ENCODE measurements at regions not wholly inside any gene's neighbourhood (a gene's known extent, or its start where the extent isn't known, plus 50 kb on each side); places are given as distances from the start of the nearest gene placed in this dataset.
"Not testable (repeated sequence)": the region's sequence is repeated elsewhere in the genome, so short reads cannot be mapped to it uniquely, and the experiment has no call there.

- no peak for DNase-seq (ENCODE audit: low read depth in 2 of 2, low spot score in 1 of 2)
Measured at GRCh38 chr17:77560841-77561240, 397.7 kb upstream of the TNRC6C start.

GRCh38 chr17:77562361-77562760 lies 396.1 kb upstream of the TNRC6C start:
- not testable (repeated sequence) for DNase-seq (ENCODE audit: low read depth in 2 of 2, low spot score in 1 of 2)

DNA sequence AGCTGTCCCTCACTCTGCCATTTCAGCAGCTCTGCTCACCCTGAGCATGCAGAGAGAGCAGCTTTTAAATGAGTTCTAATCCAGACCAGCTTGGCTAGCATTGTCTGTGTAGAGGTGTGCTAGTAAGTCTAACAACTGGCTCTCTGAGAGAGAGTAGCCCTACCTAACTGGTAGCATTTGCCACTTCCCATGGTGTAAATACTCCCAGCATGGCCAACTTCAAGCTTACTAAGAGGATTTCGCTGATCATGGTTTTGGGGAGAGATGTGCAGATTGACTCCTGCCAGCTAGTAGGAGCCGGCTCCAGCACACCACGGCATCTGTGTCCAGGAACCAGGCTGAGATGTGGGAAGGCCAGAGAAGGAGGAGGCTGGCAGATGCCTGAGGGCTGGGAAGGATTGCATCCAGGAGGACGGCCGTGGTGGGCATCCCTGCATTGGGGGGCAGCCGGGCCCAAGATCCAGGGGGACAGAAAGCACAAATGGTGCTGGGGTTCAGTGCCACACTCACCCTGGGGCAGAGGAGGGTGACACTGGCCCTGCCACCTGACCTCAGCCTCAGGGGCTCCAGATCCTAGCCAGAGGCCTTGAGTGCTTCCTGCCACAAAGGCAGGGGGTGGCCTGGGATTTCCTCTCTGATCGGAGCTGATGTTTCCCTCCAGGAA lies 394.9 kb upstream of the TNRC6C start:
- no peak for DNase-seq (ENCODE audit: low read depth in 2 of 2, low spot score in 1 of 2)

DNA sequence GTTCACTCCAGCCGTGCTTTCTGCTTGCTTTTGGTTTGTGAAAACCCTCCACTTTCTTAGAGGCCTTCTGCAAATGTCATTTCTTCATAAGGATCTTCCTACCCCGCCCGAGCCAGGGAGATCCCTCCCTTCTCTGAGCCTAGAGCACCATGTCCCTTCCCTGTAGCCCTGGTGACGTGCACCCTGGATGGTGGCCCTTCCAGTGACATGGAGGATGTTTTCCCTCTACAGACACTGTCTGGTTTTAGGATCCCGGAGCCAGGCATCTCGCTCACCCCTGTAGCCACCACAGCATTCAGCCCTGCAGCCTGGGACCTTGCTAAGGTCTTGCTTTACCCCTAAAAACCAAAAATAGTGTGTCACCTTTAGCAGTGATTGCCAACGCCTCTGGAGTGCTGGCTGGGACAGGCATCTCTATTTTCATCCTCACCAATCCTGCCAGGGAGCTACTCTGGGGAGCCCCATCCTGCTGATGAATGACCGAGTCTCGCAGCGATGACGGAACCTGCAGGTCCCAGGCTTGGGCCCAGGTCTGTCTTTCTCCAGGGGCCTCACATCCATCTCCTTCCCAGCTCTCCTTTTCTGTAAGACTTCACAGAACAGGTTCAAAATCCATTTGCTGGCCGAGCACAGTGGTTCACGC lies 394.1 kb upstream of the TNRC6C start:
- no peak for DNase-seq (ENCODE audit: low read depth in 2 of 2, low spot score in 1 of 2)

DNA sequence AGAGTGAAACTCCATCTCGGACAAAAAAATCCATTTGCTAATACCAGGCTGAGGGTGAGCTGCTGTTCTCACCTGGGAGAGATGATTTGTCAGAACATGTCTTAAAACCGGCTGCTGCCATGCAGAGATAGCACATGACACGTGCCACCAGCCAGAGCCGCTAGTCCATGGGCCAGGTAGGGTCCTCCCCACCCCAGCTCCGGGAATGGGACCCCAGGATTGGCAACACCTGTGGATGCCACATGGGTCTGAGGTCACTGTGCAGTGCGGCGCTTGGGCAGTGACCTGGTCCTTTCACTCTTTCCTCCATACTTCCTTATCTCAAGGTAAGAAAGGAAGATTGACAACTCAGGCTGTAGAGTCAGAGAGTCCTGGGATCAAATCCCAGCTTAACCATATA lies 393.3 kb upstream of the TNRC6C start:
- no peak for DNase-seq (ENCODE audit: low read depth in 2 of 2, low spot score in 1 of 2)

DNA sequence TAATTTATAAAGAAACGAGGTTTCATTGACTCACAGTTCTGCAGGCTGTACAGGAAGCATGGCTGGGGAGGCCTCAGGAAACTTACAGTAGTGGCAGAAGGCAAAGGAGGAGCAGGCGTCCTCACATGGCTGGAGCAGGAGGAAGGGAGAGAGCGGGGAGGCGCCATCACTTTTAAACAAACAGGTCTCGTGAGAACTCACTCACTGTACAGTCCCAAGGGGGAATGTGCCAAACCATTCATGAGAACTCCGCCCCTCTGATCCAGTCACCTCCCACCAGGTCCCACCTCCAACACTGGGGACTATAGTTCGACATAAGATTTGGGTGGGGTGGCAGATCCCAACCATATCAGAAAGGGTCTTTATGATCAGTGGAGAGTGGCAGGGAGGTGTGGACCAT lies 392.4 kb upstream of the TNRC6C start:
- no peak for DNase-seq (ENCODE audit: low read depth in 2 of 2, low spot score in 1 of 2)

DNA sequence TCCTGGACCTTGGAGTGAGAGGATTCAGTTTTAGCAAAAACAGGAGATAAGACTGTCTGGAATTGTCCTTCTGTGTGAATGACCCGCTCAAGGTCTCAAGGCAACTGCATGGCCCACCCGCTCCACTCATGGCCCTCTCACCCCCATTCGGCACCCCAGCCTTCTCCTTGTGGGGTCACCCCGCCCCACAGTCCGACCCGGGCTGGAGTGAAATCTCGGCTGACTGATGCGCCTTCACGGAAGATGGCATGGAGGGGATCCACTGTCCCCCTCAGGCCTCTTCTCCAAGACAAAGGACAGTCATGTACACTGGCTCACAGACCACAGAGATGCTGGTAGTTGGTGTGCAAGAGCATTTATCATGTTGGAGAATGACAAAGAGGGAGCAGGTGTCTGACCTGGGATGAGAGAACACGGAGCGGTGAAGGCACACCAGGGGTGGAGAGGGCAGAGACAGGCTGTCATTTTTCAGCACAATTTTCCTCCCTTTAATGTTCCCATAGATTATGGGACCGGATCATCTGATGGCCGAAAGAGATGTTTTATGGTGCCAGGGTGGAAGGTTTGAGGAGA lies 391.9 kb upstream of the TNRC6C start:
- no peak for DNase-seq (ENCODE audit: low read depth in 2 of 2, low spot score in 1 of 2)

DNA sequence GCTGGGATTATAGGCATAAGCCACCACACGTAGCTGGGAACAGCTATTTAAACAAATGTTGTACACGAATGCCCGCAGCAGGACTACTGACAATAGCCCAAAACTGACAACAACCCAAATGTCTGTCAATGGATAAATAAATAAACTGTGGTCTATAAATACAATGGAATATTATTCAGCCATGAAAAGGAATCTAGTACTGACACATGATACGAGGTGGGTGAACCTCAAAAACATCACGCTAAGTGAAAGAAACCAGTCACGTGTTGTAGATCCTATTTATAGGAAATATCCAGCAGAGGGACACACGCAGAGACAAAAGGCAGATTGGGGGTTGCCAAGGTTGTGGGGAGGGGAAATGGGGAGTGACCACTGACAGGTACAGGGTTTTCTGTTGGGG lies 390.0 kb upstream of the TNRC6C start:
- no peak for DNase-seq (ENCODE audit: low read depth in 2 of 2, low spot score in 1 of 2)

DNA sequence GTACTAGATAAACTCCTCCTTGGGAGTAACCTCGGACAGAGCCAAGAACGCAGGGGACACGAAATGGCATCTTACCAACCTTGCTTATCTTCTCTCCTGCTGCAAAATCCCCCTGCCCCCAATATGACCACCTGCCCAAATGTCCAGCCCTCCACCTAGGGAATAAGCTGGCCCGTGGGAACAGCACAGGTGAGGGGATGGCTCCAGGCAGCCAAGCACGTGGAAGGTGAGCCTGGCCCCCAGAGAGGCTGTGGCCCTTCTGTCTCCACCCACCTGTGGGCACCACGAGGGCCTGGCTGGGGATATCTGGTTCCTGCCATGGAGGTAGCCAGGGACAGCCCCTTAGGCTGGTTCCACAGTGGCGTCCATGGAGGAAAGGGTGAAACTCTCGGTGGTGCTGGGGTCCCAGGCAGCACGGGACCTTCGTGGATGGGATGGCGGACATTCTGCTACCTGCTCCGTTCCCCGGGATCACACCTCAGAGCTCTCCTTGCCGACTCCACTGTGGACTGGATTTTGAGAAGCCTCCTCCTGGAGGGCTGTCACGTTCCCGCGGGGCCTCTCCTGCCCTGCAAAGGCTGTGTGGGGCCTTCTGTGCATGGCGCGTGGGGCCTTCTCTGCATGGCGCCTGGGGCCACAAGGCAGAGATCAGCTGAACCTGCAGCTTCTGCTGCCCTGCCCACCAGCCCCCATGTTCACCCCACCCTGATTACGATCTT lies 388.5 kb upstream of the TNRC6C start:
- no peak for DNase-seq (ENCODE audit: low read depth in 2 of 2, low spot score in 1 of 2)

DNA sequence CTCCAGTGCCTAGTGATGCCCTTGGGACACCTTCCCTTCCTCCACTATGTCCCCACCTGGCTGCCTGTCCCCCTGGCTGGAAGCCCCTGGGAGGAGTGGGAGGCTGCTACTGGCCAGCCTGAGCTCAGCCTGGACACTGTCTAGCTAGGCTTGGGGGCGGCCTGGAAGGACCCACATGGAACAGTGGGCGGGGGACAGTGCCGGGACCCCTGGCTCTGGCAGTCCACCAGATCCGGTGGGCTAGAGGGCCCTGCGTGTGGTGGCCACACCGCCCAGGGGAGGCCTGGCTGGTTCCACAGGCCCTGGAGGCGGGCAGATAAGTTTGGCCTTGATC lies 388.0 kb upstream of the TNRC6C start:
- DNase-seq (ENCODE audit: low read depth in 2 of 2, low spot score in 1 of 2), result no peak

DNA sequence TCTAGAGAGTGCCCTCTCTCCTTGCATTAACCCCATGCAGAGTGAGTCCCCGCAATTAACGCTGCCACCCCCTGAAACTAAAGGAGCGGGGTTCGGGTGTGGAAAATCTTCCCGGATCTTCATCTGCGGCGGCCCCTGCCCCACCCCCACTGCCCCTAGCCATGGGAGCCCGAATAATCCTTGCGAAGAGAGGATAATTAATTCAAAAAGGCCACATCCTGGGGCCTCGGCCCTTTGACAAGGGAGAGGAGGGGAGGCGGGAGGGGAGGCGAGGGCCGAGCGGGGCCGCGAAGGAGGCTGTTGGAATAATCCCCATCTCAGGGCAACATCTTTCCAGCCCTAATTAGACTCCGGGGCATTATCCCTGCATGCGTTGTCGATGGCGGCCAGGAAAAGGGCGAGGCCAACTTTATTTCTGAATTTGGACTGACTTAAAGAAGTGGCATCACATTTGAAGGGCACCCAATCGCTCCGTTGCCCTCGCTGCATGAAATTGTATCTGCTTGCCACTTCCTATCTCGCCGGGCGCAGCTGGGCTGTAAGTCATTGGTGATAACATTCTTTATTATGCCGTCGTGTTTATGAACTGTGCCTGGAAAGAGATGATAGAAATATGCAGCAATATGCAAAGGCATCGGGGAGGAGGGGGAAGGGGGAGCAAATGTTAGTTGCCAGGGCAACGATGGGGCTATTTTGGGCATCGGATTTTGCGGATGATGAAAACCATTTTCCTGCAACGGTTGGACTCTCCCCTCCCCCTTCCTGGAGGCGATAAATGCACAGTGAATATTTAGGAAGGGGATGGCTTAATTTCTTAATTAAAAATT lies 387.1 kb upstream of the TNRC6C start:
- no peak for DNase-seq (ENCODE audit: low read depth in 2 of 2, low spot score in 1 of 2)

- no peak for DNase-seq (ENCODE audit: low read depth in 2 of 2, low spot score in 1 of 2)
Measured at GRCh38 chr17:77572065-77572601, 386.4 kb upstream of the TNRC6C start.

- DNase-seq (ENCODE audit: low read depth in 2 of 2, low spot score in 1 of 2), result no peak
Measured at GRCh38 chr17:77572851-77573250, 385.7 kb upstream of the TNRC6C start.

DNA sequence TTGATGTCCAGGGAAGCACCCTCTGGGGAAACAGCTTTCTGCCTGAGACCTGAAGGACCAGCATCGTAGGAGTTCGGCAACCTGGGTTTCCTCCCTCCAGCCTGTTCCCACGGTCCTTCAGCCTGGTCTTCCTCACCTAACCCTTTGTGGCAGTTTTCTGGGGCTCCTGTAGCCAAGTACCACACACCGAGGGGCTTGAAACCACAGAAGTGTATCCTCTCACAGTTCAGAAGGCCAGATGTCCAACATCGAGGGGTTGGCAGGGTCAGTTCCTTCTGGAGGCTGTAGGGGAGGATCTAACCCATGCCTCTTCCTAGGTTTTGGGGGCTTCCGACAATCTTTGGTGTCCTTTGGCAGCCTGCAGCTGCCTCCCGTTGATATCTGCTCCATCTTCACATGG lies 381.0 kb upstream of the TNRC6C start:
- no peak for DNase-seq (ENCODE audit: low read depth in 2 of 2, low spot score in 1 of 2)

GRCh38 chr17:77579131-77579530 lies 379.4 kb upstream of the TNRC6C start:
- DNase-seq (ENCODE audit: low read depth in 2 of 2, low spot score in 1 of 2), result no peak

GRCh38 chr17:77579682-77580081 lies 378.8 kb upstream of the TNRC6C start:
- DNase-seq (ENCODE audit: low read depth in 2 of 2, low spot score in 1 of 2), result no peak

DNA sequence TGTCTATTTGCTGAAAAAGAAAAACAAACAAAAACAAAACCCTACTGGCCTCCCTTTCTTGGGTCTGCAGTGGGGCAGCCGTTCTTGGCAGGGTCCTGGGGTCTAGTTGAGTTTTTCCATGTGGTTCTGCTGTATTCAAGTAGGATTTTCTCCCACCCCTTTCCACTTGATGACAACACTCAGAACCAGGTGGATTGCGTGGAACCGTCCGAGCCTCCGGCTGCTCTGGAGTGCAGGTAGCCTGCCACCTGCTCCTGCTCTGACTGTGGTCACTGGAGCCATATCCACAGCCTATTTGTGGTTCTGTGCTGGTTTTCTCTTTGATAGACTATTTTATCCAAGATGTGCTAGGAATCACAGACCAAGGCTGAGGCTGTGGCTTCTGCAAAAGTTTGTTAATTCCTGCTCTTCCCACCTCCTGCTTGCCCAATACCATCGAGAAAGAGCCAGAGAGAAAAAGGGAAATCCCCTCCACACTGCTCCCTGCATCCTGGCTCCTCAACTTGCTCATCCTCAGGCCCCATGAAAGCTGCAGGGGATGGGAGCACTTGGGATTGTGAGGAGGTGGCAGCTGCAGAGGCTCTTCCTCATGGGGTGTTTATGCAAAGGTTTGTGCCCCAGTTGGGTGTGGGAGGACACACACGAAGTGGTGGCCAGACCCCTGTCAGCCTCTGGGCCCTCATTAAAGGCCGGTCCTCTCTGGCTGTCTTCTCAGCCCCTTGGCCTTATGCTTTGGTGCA lies 377.8 kb upstream of the TNRC6C start:
- DNase-seq (ENCODE audit: low read depth in 2 of 2, low spot score in 1 of 2), result no peak

- no peak for DNase-seq (ENCODE audit: low read depth in 2 of 2, low spot score in 1 of 2)
Measured at GRCh38 chr17:77581480-77581879, 377.0 kb upstream of the TNRC6C start.

DNA sequence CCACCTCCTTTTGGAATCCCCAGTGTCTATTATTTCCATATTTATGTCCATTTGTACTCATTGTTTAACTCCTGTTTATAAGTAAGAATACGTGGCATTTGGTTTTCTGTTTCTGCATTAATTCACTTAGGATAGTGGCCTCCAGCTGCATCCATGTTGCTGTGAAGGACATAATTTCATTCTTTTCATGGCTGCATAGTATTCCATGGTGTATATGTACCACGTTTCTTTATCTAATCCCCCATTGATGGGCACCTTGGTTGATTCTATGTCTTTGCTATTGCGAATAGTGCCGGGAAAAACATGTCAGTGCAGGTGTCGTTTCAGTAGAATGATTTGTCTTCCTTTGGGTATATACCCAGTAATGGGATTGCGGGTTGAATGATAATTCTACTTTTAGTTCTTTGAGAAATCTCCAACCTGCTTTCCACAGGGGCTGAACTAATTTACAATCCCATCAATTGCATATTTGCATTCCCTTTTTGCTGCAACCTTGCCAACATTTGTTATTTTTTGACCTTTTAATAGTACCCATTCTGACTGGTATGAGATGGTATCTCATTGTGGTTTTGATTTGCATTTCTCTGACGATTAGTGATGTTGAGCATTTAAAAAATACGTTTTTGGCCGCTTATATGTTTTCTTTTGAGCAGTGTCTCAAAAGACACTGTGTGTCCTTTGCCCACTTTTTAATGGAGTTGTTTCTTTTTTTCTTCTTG lies 373.2 kb upstream of the TNRC6C start:
- DNase-seq (ENCODE audit: low read depth in 2 of 2, low spot score in 1 of 2), result no peak
